K562 (cell line): ENCODE measurements at regions not wholly inside any gene's neighbourhood (a gene's known extent, or its start where the extent isn't known, plus 50 kb on each side); places are given as distances from the start of the nearest gene placed in this dataset.

Experiments used
- CXXC5 ChIP-seq: fragments of 250-450 bp; sonication (Bioruptor Pico); IDR thresholded peaks from 2 replicates; pipeline ENCODE4 v1.8.0; 2022; ENCODE audit warnings: inconsistent platforms, mild to moderate bottlenecking, moderate library complexity
- GTF2B ChIP-seq: IDR thresholded peaks from 2 replicates; pipeline ENCODE4 v1.6.1; 2011; ENCODE audit not compliant: insufficient read length; ENCODE audit errors: extremely low read depth
- ZBTB7A ChIP-seq: IDR thresholded peaks from 2 replicates; pipeline ENCODE4 v1.6.1; 2011; ENCODE audit warnings: low read depth, mild to moderate bottlenecking, low read length, moderate library complexity, borderline replicate concordance; ENCODE audit not compliant: control insufficient read depth
- ZNF23 ChIP-seq: fragments of 250-450 bp; sonication (Bioruptor Pico); IDR thresholded peaks from 2 replicates; pipeline ENCODE4 v1.4.0; 2020; ENCODE audit warnings: mild to moderate bottlenecking
- ZNF785 ChIP-seq: fragments of 250-450 bp; sonication (Bioruptor Pico); IDR thresholded peaks from 2 replicates; pipeline ENCODE4 v1.4.0; 2020; ENCODE audit warnings: mild to moderate bottlenecking
- TF ChIP-seq, protein P1 (sequence below), 2 experiments: fragments of 450-650 bp; formaldehyde crosslinking in 1 of 2; IDR thresholded peaks; 2 replicates each; pipeline versions ENCODE4 v1.4.0 to v1.6.1; 2014 to 2020; ENCODE audit warnings: mild to moderate bottlenecking in 2 of 2, borderline replicate concordance in 1 of 2, low read depth in 1 of 2

GRCh38 chr2:150981826-150982225, 279.8 kb downstream of the RBM43 start (continued):
- TF ChIP-seq, protein P1, sequence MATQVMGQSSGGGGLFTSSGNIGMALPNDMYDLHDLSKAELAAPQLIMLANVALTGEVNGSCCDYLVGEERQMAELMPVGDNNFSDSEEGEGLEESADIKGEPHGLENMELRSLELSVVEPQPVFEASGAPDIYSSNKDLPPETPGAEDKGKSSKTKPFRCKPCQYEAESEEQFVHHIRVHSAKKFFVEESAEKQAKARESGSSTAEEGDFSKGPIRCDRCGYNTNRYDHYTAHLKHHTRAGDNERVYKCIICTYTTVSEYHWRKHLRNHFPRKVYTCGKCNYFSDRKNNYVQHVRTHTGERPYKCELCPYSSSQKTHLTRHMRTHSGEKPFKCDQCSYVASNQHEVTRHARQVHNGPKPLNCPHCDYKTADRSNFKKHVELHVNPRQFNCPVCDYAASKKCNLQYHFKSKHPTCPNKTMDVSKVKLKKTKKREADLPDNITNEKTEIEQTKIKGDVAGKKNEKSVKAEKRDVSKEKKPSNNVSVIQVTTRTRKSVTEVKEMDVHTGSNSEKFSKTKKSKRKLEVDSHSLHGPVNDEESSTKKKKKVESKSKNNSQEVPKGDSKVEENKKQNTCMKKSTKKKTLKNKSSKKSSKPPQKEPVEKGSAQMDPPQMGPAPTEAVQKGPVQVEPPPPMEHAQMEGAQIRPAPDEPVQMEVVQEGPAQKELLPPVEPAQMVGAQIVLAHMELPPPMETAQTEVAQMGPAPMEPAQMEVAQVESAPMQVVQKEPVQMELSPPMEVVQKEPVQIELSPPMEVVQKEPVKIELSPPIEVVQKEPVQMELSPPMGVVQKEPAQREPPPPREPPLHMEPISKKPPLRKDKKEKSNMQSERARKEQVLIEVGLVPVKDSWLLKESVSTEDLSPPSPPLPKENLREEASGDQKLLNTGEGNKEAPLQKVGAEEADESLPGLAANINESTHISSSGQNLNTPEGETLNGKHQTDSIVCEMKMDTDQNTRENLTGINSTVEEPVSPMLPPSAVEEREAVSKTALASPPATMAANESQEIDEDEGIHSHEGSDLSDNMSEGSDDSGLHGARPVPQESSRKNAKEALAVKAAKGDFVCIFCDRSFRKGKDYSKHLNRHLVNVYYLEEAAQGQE (IDR thresholded peaks at IDR 0.05; ENCODE audit: borderline replicate concordance) = no peak
- TF ChIP-seq, protein P1 (CRISPR knock-in tag; IDR thresholded peaks at IDR 0.05; ENCODE audit: low read depth) = no peak
- no peak for TF ChIP-seq ZNF23 (CRISPR knock-in tag)
- no peak for TF ChIP-seq ZNF785 (CRISPR knock-in tag)
- TF ChIP-seq CXXC5 (CRISPR knock-in tag) = no peak
- no peak for TF ChIP-seq GTF2B
- no peak for TF ChIP-seq ZBTB7A
